ENCODE measurements at regions not wholly inside any gene's neighbourhood (a gene's known extent, or its start where the extent isn't known, plus 50 kb on each side); places are given as distances from the start of the nearest gene placed in this dataset.

- no peak for TF ChIP-seq HINFP (tag; conservative IDR thresholded peaks at IDR 0.05; ENCODE audit: low read depth)
- TF ChIP-seq GTF3C2 (IDR thresholded peaks at IDR 0.05; ENCODE audit: borderline replicate concordance, extremely low read depth, insufficient read length): no peak
- TF ChIP-seq RAD21 (CRISPR knock-in tag; conservative IDR thresholded peaks at IDR 0.05 in 1 of 2, IDR thresholded peaks at IDR 0.05 in 1 of 2): no peak
- no peak for TF ChIP-seq MAFG (tag; conservative IDR thresholded peaks at IDR 0.05)
- no peak for TF ChIP-seq CTCF (IDR thresholded peaks at IDR 0.05 in 2 of 3, conservative IDR thresholded peaks at IDR 0.05 in 1 of 3; ENCODE audit: insufficient read depth in 2 of 3, low read depth in 1 of 3, low read length in 3 of 3)
- TF ChIP-seq JUN (IDR thresholded peaks at IDR 0.05; ENCODE audit: borderline replicate concordance, low read depth, low read length): no peak
- TF ChIP-seq JUN (CRISPR knock-in tag; IDR thresholded peaks at IDR 0.05; ENCODE audit: borderline replicate concordance): no peak
- TF ChIP-seq MAZ (CRISPR knock-in tag; conservative IDR thresholded peaks at IDR 0.05 in 1 of 2, IDR thresholded peaks at IDR 0.05 in 1 of 2): no peak
- TF ChIP-seq NFYB (IDR thresholded peaks at IDR 0.05; ENCODE audit: extremely low read depth, insufficient read length): no peak
- TF ChIP-seq CBX3 (IDR thresholded peaks at IDR 0.05; ENCODE audit: borderline replicate concordance in 1 of 2, low read length in 2 of 2): no peak
- no peak for TF ChIP-seq GATAD2B (IDR thresholded peaks at IDR 0.05; ENCODE audit: borderline replicate concordance)
- no peak for TF ChIP-seq CEBPZ (IDR thresholded peaks at IDR 0.05; ENCODE audit: borderline replicate concordance, low read depth, low read length)
These were observed 670.4 kb downstream of the JRKL start for GRCh38 chr11:97060184-97060583.

Measured in K562 (cell line).